Esophagus muscularis mucosa (tissue), 4 donors: ENCODE measurements at regions not wholly inside any gene's neighbourhood (a gene's known extent, or its start where the extent isn't known, plus 50 kb on each side); places are given as distances from the start of the nearest gene placed in this dataset.

Source experiments
- DNase-seq: peaks from one replicate; pipeline ENCODE4 v3.0.0-alpha.2; 2017; ENCODE audit errors: extremely low spot score
- H3K27ac ChIP-seq, 4 donors: fragments of 200-600 bp; sonication (generic); replicated peaks in 1 of 4; 1 replicate in 3 of 4; 2 replicates in 1 of 4; pipeline ENCODE4 v1.5.1; 2016 to 2019; ENCODE audit warnings: mild to moderate bottlenecking in 1 of 4
- H3K27me3 ChIP-seq, 4 donors: fragments of 200-600 bp; sonication (generic); one replicate each; pipeline versions ENCODE4 v1.5.1 to v1.6.0; 2016 to 2019
- H3K36me3 ChIP-seq, 4 donors: fragments of 200-600 bp; sonication (generic); one replicate each; pipeline ENCODE4 v1.5.1; 2016 to 2019
- H3K4me1 ChIP-seq, 4 donors: fragments of 200-600 bp; sonication (generic); one replicate each; pipeline ENCODE4 v1.5.1; 2016 to 2019
- H3K4me3 ChIP-seq, 4 donors: fragments of 200-600 bp; sonication (generic); 1 replicate in 2 of 4; 2 replicates in 2 of 4; pipeline ENCODE4 v1.5.1; 2016 to 2019; ENCODE audit warnings: mild to moderate bottlenecking in 4 of 4, moderate library complexity in 1 of 4
- H3K9me3 ChIP-seq, 4 donors: fragments of 200-600 bp; sonication (generic); 1 replicate in 3 of 4; 2 replicates in 1 of 4; pipeline ENCODE4 v1.5.1; 2016 to 2019
- CTCF ChIP-seq, 3 experiments: fragments of 200-600 bp in 2 of 3; fragments of 450-650 bp in 1 of 3; sonication (generic) in 2 of 3; IDR thresholded peaks; one replicate each; pipeline ENCODE4 v1.5.1; 2017 to 2019; ENCODE audit warnings: antibody characterized with exemption in 3 of 3, mild to moderate bottlenecking in 2 of 3, moderate library complexity in 1 of 3
- EP300 ChIP-seq: sonication (generic); formaldehyde crosslinking; IDR thresholded peaks from one replicate; pipeline ENCODE4 v1.6.1; 2017; ENCODE audit warnings: antibody characterized with exemption
- POLR2A ChIP-seq: fragments of 450-650 bp; IDR thresholded peaks from one replicate; pipeline ENCODE4 v1.6.1; 2017; ENCODE audit warnings: antibody characterized with exemption, moderate library complexity, mild to moderate bottlenecking, low read depth
- POLR2AphosphoS5 ChIP-seq, 2 donors: sonication (generic); formaldehyde crosslinking; IDR thresholded peaks; one replicate each; pipeline ENCODE4 v1.6.1; 2017; ENCODE audit warnings: antibody characterized with exemption in 2 of 2
- WGBS: methylation state at CpG from one replicate; pipeline ENCODE4 v1.1.5; 2018; 5-methylcytosine and 5-hydroxymethylcytosine counted together
- intact Hi-C: fragments of 100-400 bp; cut with DNase I; formaldehyde crosslinking; loops from one replicate; pipeline ENCODE4 v1.15.1; 2023

- H3K27ac ChIP-seq: no peak overlapping the region
- H3K36me3 ChIP-seq: no peaks in the 10 kb centered on the region
- TF ChIP-seq POLR2AphosphoS5 (IDR thresholded peaks at IDR 0.05): no peak
- no peak for TF ChIP-seq CTCF (IDR thresholded peaks at IDR 0.05)
- TF ChIP-seq EP300: no peak
- TF ChIP-seq POLR2A: no peak
- no peaks in the 10 kb centered on the region for H3K9me3 ChIP-seq
- DNase-seq: peak; percentile 82
- H3K4me3 ChIP-seq: no peak overlapping the region
- no peaks in the 10 kb centered on the region for H3K27me3 ChIP-seq
- intact Hi-C loops: no loop called here
- no peaks in the 10 kb centered on the region for H3K4me1 ChIP-seq
- WGBS: 81% methylated on average over 6 of the region's 6 CpGs
Measured at GRCh38 chr2:128833664-128834027, 515.0 kb upstream of the HS6ST1 start.

- intact Hi-C loops: no loop called here
- DNase-seq: peak; percentile 87
- 45% methylated on average over 8 of the region's 8 CpGs for WGBS
- Histone ChIP-seq H3K4me3 (no peak overlapping the region), H3K27ac (no peak overlapping the region), H3K4me1 (no peaks in the 10 kb centered on the region), H3K9me3 (no peaks in the 10 kb centered on the region), H3K36me3 (no peaks in the 10 kb centered on the region), H3K27me3 (no peaks in the 10 kb centered on the region)
- no peak for TF ChIP-seq POLR2AphosphoS5 (IDR thresholded peaks at IDR 0.05)
- no peak for TF ChIP-seq CTCF (IDR thresholded peaks at IDR 0.05)
- TF ChIP-seq EP300: no peak
- no peak for TF ChIP-seq POLR2A
Measured at GRCh38 chr2:128834207-128834879, 515.7 kb upstream of the HS6ST1 start.

- WGBS: 90% methylated on average over 5 of the region's 7 CpGs
- Histone ChIP-seq H3K4me1 (no peaks in the 10 kb centered on the region), H3K9me3 (no peaks in the 10 kb centered on the region), H3K27ac (no peak overlapping the region), H3K27me3 (no peaks in the 10 kb centered on the region), H3K4me3 (no peak overlapping the region), H3K36me3 (no peaks in the 10 kb centered on the region)
- no peak for DNase-seq
- intact Hi-C loops: no loop called here
- TF ChIP-seq POLR2AphosphoS5 (IDR thresholded peaks at IDR 0.05) (no peak), POLR2A (no peak), EP300 (no peak), CTCF (IDR thresholded peaks at IDR 0.05) (no peak)
Measured at GRCh38 chr2:128834880-128835252, 516.2 kb upstream of the HS6ST1 start.

- TF ChIP-seq CTCF (IDR thresholded peaks at IDR 0.05): no peak
- no peak for TF ChIP-seq POLR2AphosphoS5 (IDR thresholded peaks at IDR 0.05)
- no peak for TF ChIP-seq POLR2A
- TF ChIP-seq EP300: no peak
- Histone ChIP-seq H3K4me1 (no peaks in the 10 kb centered on the region), H3K36me3 (no peaks in the 10 kb centered on the region), H3K27me3 (no peaks in the 10 kb centered on the region), H3K9me3 (no peaks in the 10 kb centered on the region), H3K27ac (no peak overlapping the region), H3K4me3 (no peak overlapping the region)
- intact Hi-C loops: no loop called here
- DNase-seq: peak; percentile 82
- WGBS: 85% methylated on average over 10 of the region's 10 CpGs
Measured at GRCh38 chr2:128835342-128835855, 516.7 kb upstream of the HS6ST1 start.

- no peaks in the 10 kb centered on the region for H3K27me3 ChIP-seq
- no peaks in the 10 kb centered on the region for H3K36me3 ChIP-seq
- peak; percentile 89 for DNase-seq
- TF ChIP-seq EP300 (no peak), POLR2AphosphoS5 (IDR thresholded peaks at IDR 0.05) (no peak), CTCF (IDR thresholded peaks at IDR 0.05) (no peak), POLR2A (no peak)
- 91% methylated on average over 6 of the region's 6 CpGs for WGBS
- H3K27ac ChIP-seq: no peak overlapping the region
- no peak overlapping the region for H3K4me3 ChIP-seq
- H3K4me1 ChIP-seq: no peaks in the 10 kb centered on the region
- H3K9me3 ChIP-seq: no peaks in the 10 kb centered on the region
- intact Hi-C loops: no loop called here
Measured at GRCh38 chr2:128835974-128836373, 517.3 kb upstream of the HS6ST1 start.
